ENCODE measurements at regions not wholly inside any gene's neighbourhood (a gene's known extent, or its start where the extent isn't known, plus 50 kb on each side); places are given as distances from the start of the nearest gene placed in this dataset.

DNA sequence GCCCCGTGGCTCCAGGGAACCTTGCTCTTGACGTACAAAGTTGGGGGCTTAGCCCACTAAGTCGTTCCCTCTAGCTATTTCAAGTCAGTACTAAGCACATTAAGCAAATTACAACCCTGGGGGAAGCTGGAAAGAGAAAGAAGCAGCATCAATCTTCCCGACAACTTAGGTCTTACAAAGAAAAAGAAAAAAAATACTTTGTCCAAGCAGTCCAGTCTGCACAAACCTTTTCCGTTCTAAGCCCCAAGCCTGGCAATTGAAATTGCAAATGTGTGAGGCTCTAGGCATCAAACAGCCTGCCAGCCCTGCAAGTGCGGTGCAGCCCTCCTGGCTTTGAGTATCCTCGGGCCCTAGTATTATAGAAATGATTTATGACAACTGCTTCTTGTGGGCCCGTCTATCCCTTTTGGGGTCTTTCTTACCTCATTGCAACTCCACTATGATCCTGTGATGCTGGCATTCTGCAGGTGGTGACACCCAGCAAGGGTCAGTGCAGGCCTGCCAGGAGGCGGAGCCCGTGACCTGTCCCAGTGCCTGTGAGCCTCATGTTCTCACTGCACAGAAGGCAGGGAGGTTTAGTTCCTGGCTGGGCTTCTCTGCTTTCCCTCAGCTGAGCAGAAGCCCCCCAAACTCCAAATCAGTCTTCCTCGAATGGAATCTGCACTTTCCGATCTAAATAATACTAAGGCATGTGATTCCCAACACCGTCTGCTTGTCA, 232.3 kb upstream of the IRX2 start:
- Histone ChIP-seq H3K4me3 (ENCODE audit: low read depth, low read length) (no peak overlapping the region), H3K36me3 (ENCODE audit: control insufficient read depth, insufficient read depth, low read length) (no peaks in the 10 kb centered on the region), H3K27me3 (ENCODE audit: control insufficient read depth, insufficient read depth, low read length) (no peaks in the 10 kb centered on the region)
- DNase-seq (ENCODE audit: low read depth) (no peak), FAIRE-seq (no peak)
- TF ChIP-seq CTCF (IDR thresholded peaks at IDR 0.05; ENCODE audit: insufficient read depth, low read length, severe bottlenecking): no peak

DNA sequence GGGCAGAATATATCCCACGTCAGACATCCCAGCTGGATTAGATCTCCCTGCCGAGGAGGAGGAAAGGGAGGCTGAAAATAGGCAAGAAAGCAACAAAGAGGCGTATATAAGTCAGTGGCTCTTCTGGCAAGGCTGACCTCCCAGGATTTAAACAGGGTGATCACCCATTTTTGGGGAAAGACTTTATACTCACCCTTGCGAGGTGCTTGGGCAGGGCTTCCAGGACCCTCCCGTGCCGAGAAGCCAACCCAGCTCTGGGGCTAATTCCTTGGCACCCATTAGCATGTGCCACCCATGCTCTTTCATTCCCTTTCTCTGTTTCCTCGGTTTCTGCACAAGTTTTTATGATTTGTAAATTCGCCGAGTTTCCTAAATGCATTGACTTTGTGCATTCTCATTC, 230.2 kb upstream of the IRX2 start:
- Histone ChIP-seq H3K27me3 (ENCODE audit: control insufficient read depth, insufficient read depth, low read length) (no peaks in the 10 kb centered on the region), H3K4me3 (ENCODE audit: low read depth, low read length) (no peak overlapping the region), H3K36me3 (ENCODE audit: control insufficient read depth, insufficient read depth, low read length) (no peaks in the 10 kb centered on the region)
- FAIRE-seq (peak; percentile 43), DNase-seq (ENCODE audit: low read depth) (no peak)
- no peak for TF ChIP-seq CTCF (IDR thresholded peaks at IDR 0.05; ENCODE audit: insufficient read depth, low read length, severe bottlenecking)

DNA sequence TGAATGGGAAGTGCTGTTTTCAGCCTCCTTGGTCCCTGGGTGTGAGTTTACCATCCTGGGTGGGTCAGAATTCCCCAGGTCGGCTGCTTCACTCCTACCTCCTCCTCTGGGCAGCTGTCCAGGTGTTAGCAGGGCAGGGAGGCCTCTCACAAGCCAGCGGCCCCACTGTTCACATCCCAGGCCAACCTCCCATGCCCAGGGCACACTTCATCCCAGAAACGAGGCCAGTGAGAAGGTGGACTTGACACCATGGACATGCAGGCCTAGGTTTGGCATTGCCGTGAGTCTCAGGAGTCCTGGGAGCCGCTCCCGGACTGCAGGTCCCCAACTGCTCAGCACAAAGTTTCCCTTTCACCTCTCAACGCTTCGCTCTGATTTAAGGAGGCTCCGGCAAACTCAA, 229.6 kb upstream of the IRX2 start:
- no peak for TF ChIP-seq CTCF (IDR thresholded peaks at IDR 0.05; ENCODE audit: insufficient read depth, low read length, severe bottlenecking)
- no peaks in the 10 kb centered on the region for H3K36me3 ChIP-seq (ENCODE audit: control insufficient read depth, insufficient read depth, low read length)
- DNase-seq (ENCODE audit: low read depth) (no peak), FAIRE-seq (no peak)
- no peak overlapping the region for H3K4me3 ChIP-seq (ENCODE audit: low read depth, low read length)
- no peaks in the 10 kb centered on the region for H3K27me3 ChIP-seq (ENCODE audit: control insufficient read depth, insufficient read depth, low read length)

DNA sequence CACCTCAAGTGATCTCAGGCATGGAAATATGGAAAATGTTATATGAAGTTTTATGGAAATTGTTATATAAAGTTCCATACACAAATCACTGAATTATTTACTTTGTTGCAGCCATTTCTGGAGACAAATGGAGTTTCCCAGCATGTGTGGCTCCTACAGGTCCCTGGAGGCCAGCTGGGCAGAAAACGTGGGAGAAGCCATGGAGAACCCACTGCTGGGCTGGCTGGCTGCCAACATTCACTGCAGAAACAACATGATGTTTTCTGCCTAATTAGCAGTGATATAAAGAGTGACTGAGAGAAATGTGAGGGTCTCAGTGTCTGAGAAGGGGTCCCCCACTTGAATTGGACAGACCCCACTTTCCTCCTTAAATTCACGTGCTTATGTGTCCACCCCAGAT, 208.8 kb upstream of the IRX2 start:
- no peak overlapping the region for H3K4me3 ChIP-seq (ENCODE audit: low read depth, low read length)
- H3K36me3 ChIP-seq (ENCODE audit: control insufficient read depth, insufficient read depth, low read length): no peaks in the 10 kb centered on the region
- no peaks in the 10 kb centered on the region for H3K27me3 ChIP-seq (ENCODE audit: control insufficient read depth, insufficient read depth, low read length)
- TF ChIP-seq CTCF (IDR thresholded peaks at IDR 0.05; ENCODE audit: insufficient read depth, low read length, severe bottlenecking): no peak
- FAIRE-seq (no peak), DNase-seq (ENCODE audit: low read depth) (no peak)

DNA sequence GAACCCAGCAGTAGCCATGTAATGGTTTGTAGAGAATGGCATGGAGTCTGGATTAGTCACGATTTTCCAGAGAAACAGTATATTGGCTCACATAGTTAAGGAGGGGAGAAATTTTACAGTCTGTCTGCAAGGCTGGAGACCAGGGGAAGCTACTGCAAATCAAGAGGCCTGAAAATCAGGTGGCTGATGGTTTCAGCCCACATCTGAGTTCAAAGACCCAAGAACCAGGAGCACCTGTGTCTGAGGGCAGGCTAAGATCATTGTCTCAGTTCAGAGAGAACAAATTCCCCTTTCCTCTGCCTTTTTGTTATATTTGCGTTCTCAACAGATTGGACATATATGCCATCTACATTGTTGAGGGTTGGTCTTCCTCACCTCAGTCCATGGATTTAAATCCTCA, 207.5 kb upstream of the IRX2 start:
- H3K27me3 ChIP-seq (ENCODE audit: control insufficient read depth, insufficient read depth, low read length): no peaks in the 10 kb centered on the region
- no peak overlapping the region for H3K4me3 ChIP-seq (ENCODE audit: low read depth, low read length)
- DNase-seq (ENCODE audit: low read depth) (no peak), FAIRE-seq (no peak)
- no peak for TF ChIP-seq CTCF (IDR thresholded peaks at IDR 0.05; ENCODE audit: insufficient read depth, low read length, severe bottlenecking)
- H3K36me3 ChIP-seq (ENCODE audit: control insufficient read depth, insufficient read depth, low read length): no peaks in the 10 kb centered on the region

DNA sequence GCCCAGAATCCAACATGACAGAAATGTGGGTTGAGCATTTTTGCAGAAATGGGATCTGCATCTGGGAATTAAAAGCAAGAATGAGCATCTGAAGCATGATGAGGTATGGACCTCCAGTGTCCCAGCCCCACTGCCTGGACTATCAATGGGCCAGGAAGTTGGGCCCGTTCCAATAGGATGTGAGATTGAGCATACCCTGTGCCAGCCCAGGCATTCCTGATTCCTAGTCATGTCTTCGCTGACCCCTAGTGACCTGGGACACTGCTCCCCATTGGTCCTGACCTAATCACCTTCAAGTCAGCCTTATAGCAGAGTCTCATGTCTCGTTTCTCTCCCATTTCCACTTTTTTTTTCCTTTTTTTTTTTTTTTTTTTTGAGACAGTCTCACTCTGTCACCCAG, 197.4 kb upstream of the IRX2 start:
- Histone ChIP-seq H3K4me3 (ENCODE audit: low read depth, low read length) (no peak overlapping the region), H3K36me3 (ENCODE audit: control insufficient read depth, insufficient read depth, low read length) (no peaks in the 10 kb centered on the region), H3K27me3 (ENCODE audit: control insufficient read depth, insufficient read depth, low read length) (no peaks in the 10 kb centered on the region)
- no peak for DNase-seq (ENCODE audit: low read depth)
- FAIRE-seq: no peak
- no peak for TF ChIP-seq CTCF (IDR thresholded peaks at IDR 0.05; ENCODE audit: insufficient read depth, low read length, severe bottlenecking)
